ENCODE measurements at regions not wholly inside any gene's neighbourhood (a gene's known extent, or its start where the extent isn't known, plus 50 kb on each side); places are given as distances from the start of the nearest gene placed in this dataset.

GRCh38 chr11:15539645-15540044 is 424.9 kb downstream of the INSC start:
- DNase-seq (ENCODE audit: low spot score), result no peak

DNA sequence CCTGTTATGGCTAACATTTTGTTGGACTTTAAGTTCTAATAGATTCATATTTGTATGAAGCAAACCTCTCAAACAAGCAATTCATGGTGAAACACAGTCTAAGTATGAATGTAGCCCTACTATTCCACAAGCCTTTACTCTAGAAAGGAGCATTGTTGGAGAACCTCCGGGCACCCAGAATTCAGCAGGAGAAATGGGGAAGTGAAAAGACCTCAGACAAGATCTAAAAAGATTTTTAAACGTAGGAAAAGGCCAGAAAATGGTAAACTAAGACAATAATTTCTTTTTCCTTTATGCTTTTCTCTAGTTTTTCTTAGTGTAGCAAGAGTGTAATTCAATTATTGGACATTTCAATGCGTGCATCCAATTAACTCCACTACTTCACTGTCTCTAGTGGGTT is 426.4 kb downstream of the INSC start:
- DNase-seq (ENCODE audit: low spot score), result no peak

GRCh38 chr11:15544353-15544752 is 429.6 kb downstream of the INSC start:
- DNase-seq (ENCODE audit: low spot score), result no peak

- no peak for DNase-seq (ENCODE audit: low spot score)
These were observed 433.0 kb downstream of the INSC start for GRCh38 chr11:15547685-15548084.

GRCh38 chr11:15551901-15552851 is 437.5 kb downstream of the INSC start:
- DNase-seq (ENCODE audit: low spot score), result peak; percentile 12

- DNase-seq (ENCODE audit: low spot score), result no peak
These were observed 440.4 kb downstream of the INSC start for GRCh38 chr11:15555161-15555560.

- DNase-seq (ENCODE audit: low spot score), result no peak
These were observed 442.9 kb downstream of the INSC start for GRCh38 chr11:15557457-15558230.

GRCh38 chr11:15558513-15559181 is 443.9 kb downstream of the INSC start:
- no peak for DNase-seq (ENCODE audit: low spot score)

- DNase-seq (ENCODE audit: low spot score), result no peak
These were observed 446.2 kb downstream of the INSC start for GRCh38 chr11:15560689-15561467.

DNA sequence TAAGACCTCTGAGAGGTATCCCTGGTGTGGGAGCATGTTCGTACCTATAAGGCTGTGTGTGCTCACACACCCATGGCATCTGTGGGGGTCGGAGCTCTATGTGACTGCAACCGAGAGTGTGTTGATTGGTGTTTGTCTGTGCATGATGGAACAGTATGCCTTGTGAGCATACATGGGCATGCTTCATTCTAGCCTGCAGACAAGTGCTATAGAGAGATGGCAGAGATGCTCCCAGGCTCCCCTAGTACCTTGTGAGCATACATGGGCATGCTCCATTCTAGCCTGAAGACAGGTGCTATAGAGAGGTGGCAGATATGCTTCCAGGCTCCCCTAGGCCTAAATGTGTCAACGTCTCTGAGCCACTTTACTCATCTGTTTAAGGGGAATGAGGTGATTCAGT is 447.5 kb downstream of the INSC start:
- DNase-seq (ENCODE audit: low spot score), result no peak

DNA sequence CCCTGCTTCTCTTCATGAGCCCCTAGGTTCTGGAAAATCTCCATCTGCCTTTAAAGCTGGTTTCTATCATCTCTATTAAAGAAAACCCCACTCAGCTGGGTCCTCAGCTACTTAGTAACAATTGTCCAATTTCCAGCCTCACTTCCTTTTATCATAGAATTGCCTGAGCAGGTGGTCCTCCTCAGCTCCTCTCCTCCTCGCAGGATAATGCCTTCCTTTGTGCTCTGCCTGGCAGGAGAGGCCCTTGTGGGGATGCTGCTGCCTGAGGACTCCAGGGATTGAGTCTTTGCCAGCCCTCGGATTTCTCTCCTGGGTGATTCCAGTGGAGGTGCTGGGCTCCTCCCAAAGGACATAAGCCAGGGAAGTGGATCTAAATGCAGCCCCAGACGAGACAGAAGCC is 448.3 kb downstream of the INSC start:
- no peak for DNase-seq (ENCODE audit: low spot score)

DNA sequence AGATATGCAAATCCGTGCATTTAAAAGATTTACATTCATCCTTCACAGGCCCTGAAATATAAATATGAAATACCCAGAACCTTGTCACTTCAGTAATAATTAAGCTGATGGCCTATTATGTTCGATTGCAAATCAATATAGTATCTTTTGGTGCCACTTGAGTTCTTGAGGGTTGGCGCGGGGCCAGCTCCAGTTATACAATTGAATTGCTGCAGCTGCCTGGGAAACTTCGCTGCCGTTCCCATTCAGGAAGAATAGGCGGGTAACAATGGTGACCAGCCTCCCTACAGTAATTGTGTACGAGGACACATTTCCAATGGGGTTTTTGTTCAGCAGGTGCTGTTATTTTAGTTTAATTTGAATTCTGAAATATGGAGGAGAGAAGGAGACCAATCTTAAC is 451.2 kb downstream of the INSC start:
- no peak for DNase-seq (ENCODE audit: low spot score)

- DNase-seq (ENCODE audit: low spot score), result no peak
These were observed 453.7 kb downstream of the INSC start for GRCh38 chr11:15568440-15568839.

- DNase-seq (ENCODE audit: low spot score), result no peak
These were observed 454.7 kb downstream of the INSC start for GRCh38 chr11:15569305-15570025.

GRCh38 chr11:15575409-15575808 is 460.7 kb downstream of the INSC start:
- DNase-seq (ENCODE audit: low spot score), result no peak

DNA sequence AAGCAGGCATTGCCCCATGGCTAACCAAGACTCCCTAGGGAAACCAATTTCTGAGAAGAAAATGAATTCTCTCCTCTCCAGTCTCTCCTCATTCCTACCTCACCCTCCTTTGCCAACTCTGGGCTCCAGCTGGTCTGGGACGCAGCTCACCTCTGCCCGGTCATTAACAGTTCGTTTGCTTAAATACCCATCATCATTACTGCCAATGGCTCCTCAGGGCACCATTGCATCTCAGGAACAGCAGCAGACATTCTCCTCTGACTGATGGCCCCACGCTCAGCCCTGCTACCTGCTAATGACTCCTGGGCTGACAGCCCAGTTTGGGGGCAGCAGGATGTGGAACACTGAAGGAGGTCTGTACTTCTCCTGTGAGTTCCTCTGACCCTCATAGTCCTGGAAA is 462.0 kb downstream of the INSC start:
- no peak for DNase-seq (ENCODE audit: low spot score)

DNA sequence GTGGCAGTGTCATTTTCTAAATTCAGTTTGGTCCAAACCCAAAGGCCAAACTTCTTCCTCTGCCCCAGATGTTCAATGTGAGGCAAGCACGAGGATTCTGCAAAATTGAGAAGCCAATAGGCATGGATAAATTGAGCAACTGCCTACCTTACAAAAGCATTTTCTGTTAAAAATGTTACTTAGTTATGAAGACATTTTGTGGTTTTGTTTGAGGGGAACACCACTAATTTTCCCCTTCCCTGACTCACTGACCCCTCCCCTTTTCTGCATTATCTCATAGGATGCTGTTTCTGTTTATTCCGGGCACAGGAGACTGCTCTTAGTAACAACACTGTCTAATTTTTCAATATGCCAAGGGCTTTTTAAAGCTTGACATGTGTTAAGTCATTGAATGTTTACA is 462.8 kb downstream of the INSC start:
- no peak for DNase-seq (ENCODE audit: low spot score)

DNA sequence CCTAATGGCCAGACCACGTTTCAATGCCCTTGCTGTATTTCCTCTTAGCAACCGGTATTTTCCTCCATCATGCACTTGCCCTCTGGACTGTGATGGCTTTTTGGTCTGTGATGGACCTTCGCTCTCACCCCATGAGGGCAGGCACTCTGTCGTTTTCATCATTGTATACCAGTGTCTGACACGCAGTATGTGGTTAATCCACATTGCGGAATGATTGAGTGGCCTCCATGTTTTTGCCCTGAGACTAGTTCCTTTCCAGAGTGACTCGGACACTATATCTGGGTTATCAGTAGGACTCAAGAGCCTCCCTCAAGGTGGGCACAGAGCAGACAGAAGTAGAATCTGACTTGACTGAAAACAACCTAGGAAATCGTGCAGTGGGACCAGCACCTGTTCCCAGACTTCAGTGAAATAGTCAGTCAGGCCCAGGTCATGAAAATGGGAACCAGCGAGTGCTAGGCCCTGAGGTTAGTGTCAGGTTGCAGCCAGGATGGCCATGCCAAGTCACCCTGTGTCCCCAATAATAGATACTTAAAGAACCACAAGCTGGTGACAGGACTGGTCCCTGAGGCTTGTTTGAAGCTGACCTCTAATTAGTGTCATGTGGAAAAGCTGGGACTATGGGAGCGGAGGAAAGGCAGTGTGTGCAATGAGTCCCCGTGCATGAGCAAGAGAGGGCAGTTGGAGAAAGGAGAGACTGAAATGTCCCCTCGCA is 464.7 kb downstream of the INSC start:
- no peak for DNase-seq (ENCODE audit: low spot score)

DNA sequence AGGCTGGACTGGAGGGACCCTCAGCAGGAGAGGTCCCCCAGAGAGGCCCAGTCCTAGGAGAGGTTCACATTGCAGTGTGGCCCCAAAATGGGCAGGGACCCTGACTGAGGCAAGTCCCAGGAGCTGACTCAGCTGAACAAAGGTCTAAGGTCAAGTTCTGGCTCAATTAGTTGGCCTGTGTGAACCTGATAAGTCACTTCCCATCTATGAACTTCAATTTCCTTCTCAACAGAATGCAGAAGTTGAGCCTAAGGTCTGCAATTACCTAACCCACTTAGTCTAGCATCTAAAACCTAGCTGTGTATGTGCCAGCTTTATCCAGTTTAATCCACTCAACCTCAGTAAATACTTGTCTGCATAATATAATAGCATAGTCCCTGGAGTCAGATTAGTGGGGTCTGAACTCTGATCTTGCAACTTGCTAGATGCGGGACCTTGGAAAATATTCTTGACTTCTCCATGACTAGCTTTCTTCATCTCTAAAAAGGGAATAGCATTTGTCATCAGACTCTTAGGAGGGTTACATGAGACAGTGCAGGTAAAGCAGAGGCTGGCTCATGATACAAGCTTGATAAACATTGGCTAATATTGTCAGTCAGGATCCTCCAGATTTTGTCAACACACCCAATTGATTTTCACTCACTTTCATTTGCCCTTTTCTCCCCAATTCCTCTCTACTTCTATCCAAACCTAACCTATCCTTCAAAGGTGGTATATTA is 465.5 kb downstream of the INSC start:
- DNase-seq (ENCODE audit: low spot score), result no peak

DNA sequence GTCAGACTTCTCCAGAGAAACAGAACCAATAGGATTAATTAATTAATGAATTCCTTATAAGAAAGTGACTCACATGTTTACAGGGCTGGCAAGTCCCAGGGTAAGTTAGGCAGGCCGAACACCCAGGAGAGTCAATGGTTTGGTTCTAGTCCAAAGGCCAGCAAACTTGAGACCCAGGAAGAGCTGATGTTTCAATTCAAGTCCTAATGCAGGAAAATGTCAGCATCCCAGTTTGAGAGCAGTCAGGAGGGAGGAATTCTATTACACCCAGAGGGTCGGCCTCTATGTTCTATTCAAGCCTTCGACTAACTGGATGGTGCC is 466.0 kb downstream of the INSC start:
- DNase-seq (ENCODE audit: low spot score), result no peak

All from kidney capillary endothelial cell (primary cell).